Erythroblast (primary cell): ENCODE measurements at regions not wholly inside any gene's neighbourhood (a gene's known extent, or its start where the extent isn't known, plus 50 kb on each side); places are given as distances from the start of the nearest gene placed in this dataset.

Experiments
- GATA1 ChIP-seq: IDR thresholded peaks from 2 replicates; pipeline ENCODE4 v1.6.1; 2011; ENCODE audit warnings: low read depth, mild to moderate bottlenecking, control low read depth, low read length, moderate library complexity
- POLR2A ChIP-seq: IDR thresholded peaks from 2 replicates; pipeline ENCODE4 v1.6.1; 2011; ENCODE audit warnings: mild to moderate bottlenecking, low read length

- no peak for TF ChIP-seq GATA1
- no peak for TF ChIP-seq POLR2A
Measured at GRCh38 chr16:62335356-62335755, 299.1 kb upstream of the CDH8 start.
